Gastrocnemius medialis (tissue), 4 donors: ENCODE measurements at regions not wholly inside any gene's neighbourhood (a gene's known extent, or its start where the extent isn't known, plus 50 kb on each side); places are given as distances from the start of the nearest gene placed in this dataset.

Experiments used
- POLR2A ChIP-seq, 2 donors: fragments of 450-650 bp; IDR thresholded peaks; one replicate each; pipeline ENCODE4 v1.6.1; 2017; ENCODE audit warnings: antibody characterized with exemption in 2 of 2, mild to moderate bottlenecking in 2 of 2, moderate library complexity in 2 of 2
- TF ChIP-seq, protein P1 (sequence below), 5 experiments: fragments of 450-650 bp in 3 of 5; fragments of 200-600 bp in 2 of 5; sonication (generic) in 2 of 5; IDR thresholded peaks in 4 of 5; conservative IDR thresholded peaks in 1 of 5; 1 replicate in 4 of 5; 2 replicates in 1 of 5; pipeline ENCODE4 v1.5.1; 2016 to 2019; ENCODE audit warnings: antibody characterized with exemption in 5 of 5, mild to moderate bottlenecking in 3 of 5, moderate library complexity in 3 of 5

GRCh38 chr3:182078929-182079328 lies 367.2 kb downstream of the SOX2 start:
- TF ChIP-seq, protein P1, sequence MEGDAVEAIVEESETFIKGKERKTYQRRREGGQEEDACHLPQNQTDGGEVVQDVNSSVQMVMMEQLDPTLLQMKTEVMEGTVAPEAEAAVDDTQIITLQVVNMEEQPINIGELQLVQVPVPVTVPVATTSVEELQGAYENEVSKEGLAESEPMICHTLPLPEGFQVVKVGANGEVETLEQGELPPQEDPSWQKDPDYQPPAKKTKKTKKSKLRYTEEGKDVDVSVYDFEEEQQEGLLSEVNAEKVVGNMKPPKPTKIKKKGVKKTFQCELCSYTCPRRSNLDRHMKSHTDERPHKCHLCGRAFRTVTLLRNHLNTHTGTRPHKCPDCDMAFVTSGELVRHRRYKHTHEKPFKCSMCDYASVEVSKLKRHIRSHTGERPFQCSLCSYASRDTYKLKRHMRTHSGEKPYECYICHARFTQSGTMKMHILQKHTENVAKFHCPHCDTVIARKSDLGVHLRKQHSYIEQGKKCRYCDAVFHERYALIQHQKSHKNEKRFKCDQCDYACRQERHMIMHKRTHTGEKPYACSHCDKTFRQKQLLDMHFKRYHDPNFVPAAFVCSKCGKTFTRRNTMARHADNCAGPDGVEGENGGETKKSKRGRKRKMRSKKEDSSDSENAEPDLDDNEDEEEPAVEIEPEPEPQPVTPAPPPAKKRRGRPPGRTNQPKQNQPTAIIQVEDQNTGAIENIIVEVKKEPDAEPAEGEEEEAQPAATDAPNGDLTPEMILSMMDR (IDR thresholded peaks at IDR 0.05 in 4 of 5, conservative IDR thresholded peaks at IDR 0.05 in 1 of 5): no peak
- no peak for TF ChIP-seq POLR2A (IDR thresholded peaks at IDR 0.05)
